ENCODE measurements at regions not wholly inside any gene's neighbourhood (a gene's known extent, or its start where the extent isn't known, plus 50 kb on each side); places are given as distances from the start of the nearest gene placed in this dataset.

- DNase-seq = no peak
These were observed 57.1 kb downstream of the HLA-A start for GRCh38 chr6:29999416-29999815.

DNA sequence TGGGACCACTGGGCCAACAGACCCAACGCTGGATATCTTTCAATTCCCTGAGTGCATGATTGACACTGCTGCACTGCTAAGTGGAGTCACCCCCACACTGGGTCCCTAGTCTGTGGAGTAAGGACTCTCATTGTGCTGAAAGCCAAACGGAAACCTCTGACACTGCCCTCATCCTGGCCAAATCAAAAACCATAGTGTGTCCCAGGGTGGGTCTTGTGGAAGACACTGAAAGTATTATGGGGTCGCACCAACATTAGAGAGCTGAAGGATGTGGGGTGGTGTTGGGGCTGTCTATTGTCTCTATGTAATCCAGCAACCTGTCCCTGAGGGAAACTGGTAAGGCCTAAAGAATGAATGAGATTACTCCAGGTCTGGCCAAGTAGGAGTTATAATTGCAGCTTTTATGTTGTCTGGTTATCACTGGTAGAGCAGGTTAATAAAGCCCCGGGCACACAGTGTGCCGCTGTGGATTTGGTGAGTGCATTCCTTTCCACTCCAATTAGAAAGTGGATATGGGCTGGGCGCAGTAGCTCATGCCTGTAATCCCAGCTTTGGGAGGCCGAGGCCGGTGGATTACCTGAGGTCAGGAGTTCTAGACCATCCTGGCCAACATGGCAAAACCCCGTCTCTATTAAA lies 57.9 kb downstream of the HLA-A start:
- H3F3A ChIP-seq (ENCODE audit: insufficient read depth, low read length) = no peaks in the 10 kb centered on the region
- no peak overlapping the region for H3K27ac ChIP-seq (ENCODE audit: low read length)
- H3K79me2 ChIP-seq (ENCODE audit: low read length) = no peaks in the 10 kb centered on the region
- no peak overlapping the region for H2AFZ ChIP-seq (ENCODE audit: low read length)
- H3K4me3 ChIP-seq (ENCODE audit: low read length) = no peak overlapping the region
- H3K36me3 ChIP-seq (replicated peaks; ENCODE audit: insufficient read depth, low read length) = no peaks in the 10 kb centered on the region
- H3K4me2 ChIP-seq (ENCODE audit: low read depth, low read length) = no peak overlapping the region
- no peaks in the 10 kb centered on the region for H3K9me2 ChIP-seq (replicated peaks; ENCODE audit: insufficient read depth, low read length)
- H4K20me1 ChIP-seq (ENCODE audit: insufficient read depth, low read length) = no peaks in the 10 kb centered on the region
- no peak for TF ChIP-seq EZH2phosphoT487 (IDR thresholded peaks at IDR 0.05; ENCODE audit: low read length)
- H3K4me1 ChIP-seq (ENCODE audit: low read length) = no peaks in the 10 kb centered on the region
- H3K9ac ChIP-seq (ENCODE audit: low read length) = no peak overlapping the region
- no peaks in the 10 kb centered on the region for H3K9me3 ChIP-seq (replicated peaks; ENCODE audit: insufficient read depth, low read length)
- no peak for DNase-seq
- no peaks in the 10 kb centered on the region for H3K27me3 ChIP-seq (replicated peaks; ENCODE audit: insufficient read depth, low read length)

More at GRCh38 chr6:29999416-29999815, 57.1 kb downstream of the HLA-A start:
- TF ChIP-seq EZH2phosphoT487 (IDR thresholded peaks at IDR 0.05; ENCODE audit: low read length) (no peak), EZH2 (optimal IDR thresholded peaks at IDR 0.05; ENCODE audit: low read depth, low read length) (no peak), CTCF (IDR thresholded peaks at IDR 0.05; ENCODE audit: low read length) (no peak)
- Histone ChIP-seq H3K4me2 (ENCODE audit: low read depth, low read length) (no peak overlapping the region), H4K20me1 (ENCODE audit: insufficient read depth, low read length) (no peaks in the 10 kb centered on the region), H3K9me3 (replicated peaks; ENCODE audit: insufficient read depth, low read length) (no peaks in the 10 kb centered on the region), H3K27ac (ENCODE audit: low read length) (no peak overlapping the region), H3K4me1 (ENCODE audit: low read length) (no peaks in the 10 kb centered on the region), H2AFZ (ENCODE audit: low read length) (no peak overlapping the region), H3K79me2 (ENCODE audit: low read length) (no peaks in the 10 kb centered on the region), H3F3A (ENCODE audit: insufficient read depth, low read length) (no peaks in the 10 kb centered on the region), H3K36me3 (replicated peaks; ENCODE audit: insufficient read depth, low read length) (no peaks in the 10 kb centered on the region), H3K9me2 (replicated peaks; ENCODE audit: insufficient read depth, low read length) (no peaks in the 10 kb centered on the region), H3K9ac (ENCODE audit: low read length) (no peak overlapping the region), H3K27me3 (replicated peaks; ENCODE audit: insufficient read depth, low read length) (no peaks in the 10 kb centered on the region), H3K4me3 (ENCODE audit: low read length) (no peak overlapping the region)

DNA sequence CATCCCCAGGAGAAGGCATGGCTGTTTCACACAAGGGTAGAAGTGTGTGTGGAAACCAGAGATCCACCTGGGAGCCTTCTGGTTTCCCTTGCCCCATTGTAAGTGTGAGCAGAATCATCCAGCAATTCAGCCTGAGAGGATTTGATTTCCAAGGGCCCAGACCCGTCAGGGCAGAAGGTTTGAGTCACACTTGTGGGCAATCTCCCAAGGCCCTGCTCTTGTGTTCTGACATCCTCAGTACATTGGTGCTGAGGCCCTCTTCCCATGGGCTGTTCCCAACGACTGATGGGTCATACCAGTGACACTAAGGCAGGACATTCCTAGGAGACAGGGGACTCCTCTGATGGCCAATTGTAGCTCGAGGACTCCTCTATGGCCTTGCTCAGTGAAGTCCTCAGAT lies 58.2 kb upstream of the POLR1H start:
- H3K9ac ChIP-seq (ENCODE audit: low read length) = no peak overlapping the region
- no peak overlapping the region for H3K4me3 ChIP-seq (ENCODE audit: low read length)
- H3K27me3 ChIP-seq (replicated peaks; ENCODE audit: insufficient read depth, low read length) = no peaks in the 10 kb centered on the region
- H3K27ac ChIP-seq (ENCODE audit: low read length) = no peak overlapping the region
- no peaks in the 10 kb centered on the region for H3K36me3 ChIP-seq (replicated peaks; ENCODE audit: insufficient read depth, low read length)
- H3K9me2 ChIP-seq (replicated peaks; ENCODE audit: insufficient read depth, low read length) = no peaks in the 10 kb centered on the region
- no peak overlapping the region for H3K4me2 ChIP-seq (ENCODE audit: low read depth, low read length)
- no peaks in the 10 kb centered on the region for H3K79me2 ChIP-seq (ENCODE audit: low read length)
- H4K20me1 ChIP-seq (ENCODE audit: insufficient read depth, low read length) = no peaks in the 10 kb centered on the region
- no peak for DNase-seq
- no peak for TF ChIP-seq CTCF (IDR thresholded peaks at IDR 0.05; ENCODE audit: low read length)
- TF ChIP-seq EZH2phosphoT487 (IDR thresholded peaks at IDR 0.05; ENCODE audit: low read length) = no peak
- TF ChIP-seq EZH2 (optimal IDR thresholded peaks at IDR 0.05; ENCODE audit: low read depth, low read length) = no peak
- H3F3A ChIP-seq (ENCODE audit: insufficient read depth, low read length) = no peaks in the 10 kb centered on the region
- H3K9me3 ChIP-seq (replicated peaks; ENCODE audit: insufficient read depth, low read length) = no peaks in the 10 kb centered on the region
- H2AFZ ChIP-seq (ENCODE audit: low read length) = no peak overlapping the region
- H3K4me1 ChIP-seq (ENCODE audit: low read length) = no peaks in the 10 kb centered on the region

GRCh38 chr6:30005482-30005881 lies 55.6 kb upstream of the POLR1H start:
- H3K27ac ChIP-seq (ENCODE audit: low read length) = no peak overlapping the region
- no peaks in the 10 kb centered on the region for H3F3A ChIP-seq (ENCODE audit: insufficient read depth, low read length)
- H3K4me2 ChIP-seq (ENCODE audit: low read depth, low read length) = no peak overlapping the region
- no peak for TF ChIP-seq CTCF (IDR thresholded peaks at IDR 0.05; ENCODE audit: low read length)
- TF ChIP-seq EZH2 (optimal IDR thresholded peaks at IDR 0.05; ENCODE audit: low read depth, low read length) = no peak
- no peak for TF ChIP-seq EZH2phosphoT487 (IDR thresholded peaks at IDR 0.05; ENCODE audit: low read length)
- H3K79me2 ChIP-seq (ENCODE audit: low read length) = no peaks in the 10 kb centered on the region
- no peak overlapping the region for H3K4me3 ChIP-seq (ENCODE audit: low read length)
- no peaks in the 10 kb centered on the region for H4K20me1 ChIP-seq (ENCODE audit: insufficient read depth, low read length)
- no peaks in the 10 kb centered on the region for H3K4me1 ChIP-seq (ENCODE audit: low read length)
- no peak for DNase-seq
- H3K27me3 ChIP-seq (replicated peaks; ENCODE audit: insufficient read depth, low read length) = no peaks in the 10 kb centered on the region
- H3K36me3 ChIP-seq (replicated peaks; ENCODE audit: insufficient read depth, low read length) = no peaks in the 10 kb centered on the region
- H3K9me3 ChIP-seq (replicated peaks; ENCODE audit: insufficient read depth, low read length) = no peaks in the 10 kb centered on the region
- H3K9me2 ChIP-seq (replicated peaks; ENCODE audit: insufficient read depth, low read length) = no peaks in the 10 kb centered on the region
- no peak overlapping the region for H3K9ac ChIP-seq (ENCODE audit: low read length)
- H2AFZ ChIP-seq (ENCODE audit: low read length) = no peak overlapping the region

Measured in MM.1S (cell line).